NCI-H524 treated with DMSO at 0.1 percent for 48 hours (cell line): ENCODE measurements at regions not wholly inside any gene's neighbourhood (a gene's known extent, or its start where the extent isn't known, plus 50 kb on each side); places are given as distances from the start of the nearest gene placed in this dataset.

ENCODE experiments used
- DNase-seq: peaks from one replicate; lab custom pipeline; 2025; lab: John Stamatoyannopoulos, UW

GRCh38 chr3:17795711-17796110 lies 53.3 kb upstream of the TBC1D5 start:
- DNase-seq: no peak

- no peak for DNase-seq
Measured at GRCh38 chr3:17795280-17795679, 52.8 kb upstream of the TBC1D5 start.

GRCh38 chr3:17793542-17794195 lies 51.2 kb upstream of the TBC1D5 start:
- no peak for DNase-seq
